Natural killer cell (primary cell): ENCODE measurements at regions not wholly inside any gene's neighbourhood (a gene's known extent, or its start where the extent isn't known, plus 50 kb on each side); places are given as distances from the start of the nearest gene placed in this dataset.

Experiments
- ATAC-seq, 3 donors: fragments of 150-1000 bp in 2 of 3; fragments of 200-7000 bp in 1 of 3; cut with Tn5 transposase; 1 replicate in 1 of 3; 2 replicates in 2 of 3; pipeline ENCODE4 v1.10.0; 2021; ENCODE audit warnings: mild to moderate bottlenecking in 2 of 3, moderate library complexity in 2 of 3
- DNase-seq, 2 donors: peaks; one replicate each; pipeline versions ENCODE4 v3.0.0 to v3.0.0-alpha.2; 2013 to 2021; ENCODE audit warnings: mixed read lengths in 1 of 2
- H3K27ac ChIP-seq: one replicate; pipeline ENCODE4 v1.5.1; 2013; ENCODE audit warnings: mild to moderate bottlenecking, low read length
- H3K27me3 ChIP-seq: one replicate; pipeline ENCODE4 v1.6.1; 2013; ENCODE audit warnings: low read length; ENCODE audit not compliant: control insufficient read depth, insufficient read depth
- H3K36me3 ChIP-seq: one replicate; pipeline ENCODE4 v1.6.1; 2013; ENCODE audit warnings: low read length; ENCODE audit not compliant: control insufficient read depth, insufficient read depth
- H3K4me1 ChIP-seq: one replicate; pipeline ENCODE4 v1.6.1; 2013; ENCODE audit warnings: low read length; ENCODE audit not compliant: control insufficient read depth, insufficient read depth
- H3K4me3 ChIP-seq: one replicate; pipeline ENCODE4 v1.5.1; 2013; ENCODE audit warnings: low read length
- H3K9me3 ChIP-seq: one replicate; pipeline ENCODE4 v1.6.1; 2013; ENCODE audit warnings: low read length; ENCODE audit not compliant: control insufficient read depth, insufficient read depth
- H3K27ac Mint-ChIP-seq, 2 donors: one replicate each; pipeline ENCODE4 v1.8.0; 2022; ENCODE audit warnings: mild to moderate bottlenecking in 2 of 2, mixed read lengths in 2 of 2, moderate library complexity in 1 of 2
- H3K27me3 Mint-ChIP-seq, 2 donors: one replicate each; pipeline ENCODE4 v1.8.0; 2022; ENCODE audit warnings: low read depth in 2 of 2, mixed read lengths in 2 of 2
- H3K36me3 Mint-ChIP-seq: one replicate; pipeline ENCODE4 v1.8.0; 2022; ENCODE audit warnings: mixed read lengths
- H3K4me1 Mint-ChIP-seq, 2 donors: one replicate each; pipeline ENCODE4 v1.8.0; 2022; ENCODE audit warnings: mixed read lengths in 2 of 2
- H3K4me3 Mint-ChIP-seq: one replicate; pipeline ENCODE4 v1.8.0; 2022; ENCODE audit warnings: mild to moderate bottlenecking, moderate library complexity, mixed read lengths
- H3K9me3 Mint-ChIP-seq, 2 donors: one replicate each; pipeline ENCODE4 v1.8.0; 2022; ENCODE audit warnings: mixed read lengths in 2 of 2
- CTCF ChIP-seq: fragments of 200-600 bp; IDR thresholded peaks from one replicate; pipeline ENCODE4 v1.8.0; 2022; ENCODE audit warnings: antibody characterized with exemption
- WGBS: methylation state at CpG from one replicate; pipeline ENCODE4 v1.1.7; 2013; ENCODE audit warnings: missing lambda C conversion rate; ENCODE audit not compliant: insufficient coverage; 5-methylcytosine and 5-hydroxymethylcytosine counted together
- intact Hi-C: fragments of 100-400 bp; cut with micrococcal nuclease; formaldehyde crosslinking; loops from one replicate; pipeline ENCODE4 v1.14.2; 2022

- H3K27ac ChIP-seq = no peak overlapping the region
- H3K27me3 Mint-ChIP-seq = peaks cover 0 to 14% of the 10 kb centered on the region in 2 donors
- H3K27ac Mint-ChIP-seq = no peak overlapping the region
- no peaks in the 10 kb centered on the region for H3K9me3 ChIP-seq
- no peaks in the 10 kb centered on the region for H3K4me1 ChIP-seq
- H3K4me1 Mint-ChIP-seq = no peaks in the 10 kb centered on the region
- H3K27me3 ChIP-seq = no peaks in the 10 kb centered on the region
- 69% methylated on average over 4 of the region's 4 CpGs for WGBS
- DNase-seq (no peak), ATAC-seq (no peak)
- intact Hi-C loops = no loop called here
- no peak for TF ChIP-seq CTCF
- H3K4me3 Mint-ChIP-seq = no peak overlapping the region
- no peak overlapping the region for H3K4me3 ChIP-seq
- H3K9me3 Mint-ChIP-seq = no peaks in the 10 kb centered on the region
- no peaks in the 10 kb centered on the region for H3K36me3 ChIP-seq
- H3K36me3 Mint-ChIP-seq = no peaks in the 10 kb centered on the region
Observed at GRCh38 chr17:79290726-79291125, 216.1 kb downstream of the ENGASE start.

- no peak for ATAC-seq
- H3K27ac ChIP-seq = no peak overlapping the region
- H3K4me3 ChIP-seq = no peak overlapping the region
- no peaks in the 10 kb centered on the region for H3K27me3 ChIP-seq
- Mint-ChIP-seq H3K36me3 (no peaks in the 10 kb centered on the region), H3K27me3 (peaks cover 0 to 14% of the 10 kb centered on the region in 2 donors), H3K9me3 (no peaks in the 10 kb centered on the region), H3K27ac (no peak overlapping the region), H3K4me3 (no peak overlapping the region), H3K4me1 (no peaks in the 10 kb centered on the region)
- DNase-seq = no peak
- no peak for TF ChIP-seq CTCF
- intact Hi-C loops = no loop called here
- WGBS = 79% methylated on average over 9 of the region's 9 CpGs
- H3K9me3 ChIP-seq = no peaks in the 10 kb centered on the region
- H3K4me1 ChIP-seq = no peaks in the 10 kb centered on the region
- H3K36me3 ChIP-seq = no peaks in the 10 kb centered on the region
Observed at GRCh38 chr17:79288950-79289349, 214.3 kb downstream of the ENGASE start.

- no peaks in the 10 kb centered on the region for H3K9me3 ChIP-seq
- peaks cover 4% of the 10 kb centered on the region in 2 donors for H3K4me1 Mint-ChIP-seq
- H3K27me3 Mint-ChIP-seq = peaks cover 0 to 14% of the 10 kb centered on the region in 2 donors
- DNase-seq = no peak
- intact Hi-C loops = no loop called here
- H3K9me3 Mint-ChIP-seq = no peaks in the 10 kb centered on the region
- H3K27me3 ChIP-seq = no peaks in the 10 kb centered on the region
- TF ChIP-seq CTCF = no peak
- ATAC-seq = no peak
- no peak overlapping the region for H3K27ac Mint-ChIP-seq
- H3K4me1 ChIP-seq = no peaks in the 10 kb centered on the region
- H3K36me3 ChIP-seq = no peaks in the 10 kb centered on the region
- H3K36me3 Mint-ChIP-seq = no peaks in the 10 kb centered on the region
- no peak overlapping the region for H3K4me3 Mint-ChIP-seq
- WGBS = 25% methylated on average over 10 of the region's 10 CpGs
- H3K27ac ChIP-seq = no peak overlapping the region
- no peak overlapping the region for H3K4me3 ChIP-seq
Observed at GRCh38 chr17:79286440-79286839, 211.8 kb downstream of the ENGASE start.

GRCh38 chr17:79285973-79286372 is 211.3 kb downstream of the ENGASE start:
- DNase-seq = no peak
- WGBS = 74% methylated on average over 5 of the region's 5 CpGs
- no peaks in the 10 kb centered on the region for H3K36me3 Mint-ChIP-seq
- no peaks in the 10 kb centered on the region for H3K4me1 ChIP-seq
- H3K27ac ChIP-seq = no peak overlapping the region
- H3K27me3 Mint-ChIP-seq = peaks cover 0 to 9% of the 10 kb centered on the region in 2 donors
- no peak overlapping the region for H3K4me3 ChIP-seq
- no peaks in the 10 kb centered on the region for H3K36me3 ChIP-seq
- intact Hi-C loops = no loop called here
- H3K9me3 ChIP-seq = no peaks in the 10 kb centered on the region
- no peak overlapping the region for H3K4me3 Mint-ChIP-seq
- H3K4me1 Mint-ChIP-seq = peaks cover 8% of the 10 kb centered on the region in 2 donors
- H3K27me3 ChIP-seq = no peaks in the 10 kb centered on the region
- no peak for ATAC-seq
- no peak overlapping the region for H3K27ac Mint-ChIP-seq
- no peak for TF ChIP-seq CTCF
- no peaks in the 10 kb centered on the region for H3K9me3 Mint-ChIP-seq
